ENCODE measurements at regions not wholly inside any gene's neighbourhood (a gene's known extent, or its start where the extent isn't known, plus 50 kb on each side); places are given as distances from the start of the nearest gene placed in this dataset.
A peak's percentile ranks its signal among the peaks of the same experiment; 100 is the strongest.

DNA sequence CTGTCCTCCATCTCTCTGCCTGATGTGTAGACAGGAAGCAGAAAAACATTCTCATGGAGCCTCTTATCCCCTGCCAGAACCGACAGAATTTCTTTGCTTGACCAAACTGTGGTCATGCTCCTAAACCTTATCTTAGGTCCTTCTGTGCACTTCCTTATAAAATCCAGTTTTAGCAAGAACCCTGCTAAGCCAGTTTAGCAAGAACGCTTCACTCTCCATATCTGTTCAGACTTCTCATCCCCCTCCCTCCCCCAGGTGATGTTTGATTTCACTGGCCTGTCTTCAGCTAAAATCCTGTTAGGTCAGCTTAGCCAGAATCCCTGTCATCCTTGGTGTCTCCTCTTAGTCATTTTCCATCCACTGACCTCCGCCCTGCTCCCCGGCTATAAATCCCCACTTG, 1130.9 kb upstream of the PRKX start:
- WGBS, 3 donors: 58 to 79% (median 64%) methylated on average over 4 of the region's 4 CpGs
- no peaks in the 10 kb centered on the region for H3K4me1 ChIP-seq (ENCODE audit: control insufficient read depth in 3 of 3, insufficient read depth in 2 of 3, low read depth in 1 of 3, low read length in 2 of 3)
- FAIRE-seq (no peak), DNase-seq (no peak)
- H3K27me3 ChIP-seq (ENCODE audit: control insufficient read depth in 3 of 3, insufficient read depth in 3 of 3, low read length in 3 of 3): no peaks in the 10 kb centered on the region
- H3K36me3 ChIP-seq (ENCODE audit: control insufficient read depth in 3 of 3, insufficient read depth in 2 of 3, low read depth in 1 of 3, low read length in 3 of 3): no peaks in the 10 kb centered on the region
- no peak overlapping the region for H3K27ac ChIP-seq (ENCODE audit: low read depth in 1 of 3, low read length in 2 of 3)
- H3K9me3 ChIP-seq (ENCODE audit: control insufficient read depth in 2 of 2, insufficient read depth in 1 of 2, low read depth in 1 of 2, low read length in 1 of 2): no peaks in the 10 kb centered on the region
- no peak overlapping the region for H3K4me3 ChIP-seq (ENCODE audit: low read depth in 1 of 3, low read length in 3 of 3)

DNA sequence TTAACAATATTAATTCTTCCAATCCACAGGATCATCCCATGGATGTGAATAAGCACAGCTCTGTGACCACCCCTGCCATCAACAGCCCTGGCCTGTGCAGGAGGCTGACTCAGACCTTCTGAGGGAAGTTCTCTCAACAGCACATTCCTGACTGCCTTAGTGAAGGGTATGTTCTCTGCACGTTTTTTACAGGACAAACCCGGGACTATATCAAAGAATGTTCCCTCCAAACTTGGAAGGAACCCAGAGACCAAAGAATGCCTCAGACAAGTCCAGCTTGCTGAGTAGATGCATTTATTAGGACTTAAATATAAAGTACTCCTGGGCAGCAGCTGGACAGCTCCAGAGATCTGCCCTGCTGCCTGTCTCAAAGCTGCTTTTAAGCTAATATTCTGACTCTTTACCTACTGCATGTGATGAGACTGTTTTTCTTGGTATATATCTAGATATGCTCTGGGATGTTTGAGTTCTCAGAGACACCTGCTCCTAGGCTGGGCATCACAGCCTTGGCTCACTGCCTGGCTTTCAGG, 1127.8 kb upstream of the PRKX start:
- Histone ChIP-seq H3K9me3 (ENCODE audit: control insufficient read depth in 2 of 2, insufficient read depth in 1 of 2, low read depth in 1 of 2, low read length in 1 of 2) (no peaks in the 10 kb centered on the region), H3K27ac (ENCODE audit: low read depth in 1 of 3, low read length in 2 of 3) (no peak overlapping the region), H3K4me3 (ENCODE audit: low read depth in 1 of 3, low read length in 3 of 3) (no peak overlapping the region), H3K27me3 (ENCODE audit: control insufficient read depth in 3 of 3, insufficient read depth in 3 of 3, low read length in 3 of 3) (no peaks in the 10 kb centered on the region), H3K36me3 (ENCODE audit: control insufficient read depth in 3 of 3, insufficient read depth in 2 of 3, low read depth in 1 of 3, low read length in 3 of 3) (no peaks in the 10 kb centered on the region), H3K4me1 (ENCODE audit: control insufficient read depth in 3 of 3, insufficient read depth in 2 of 3, low read depth in 1 of 3, low read length in 2 of 3) (no peaks in the 10 kb centered on the region)
- DNase-seq (no peak), FAIRE-seq (no peak)
- 36 to 58% (median 43%) methylated on average over 2 of the region's 2 CpGs for WGBS, 3 donors

DNA sequence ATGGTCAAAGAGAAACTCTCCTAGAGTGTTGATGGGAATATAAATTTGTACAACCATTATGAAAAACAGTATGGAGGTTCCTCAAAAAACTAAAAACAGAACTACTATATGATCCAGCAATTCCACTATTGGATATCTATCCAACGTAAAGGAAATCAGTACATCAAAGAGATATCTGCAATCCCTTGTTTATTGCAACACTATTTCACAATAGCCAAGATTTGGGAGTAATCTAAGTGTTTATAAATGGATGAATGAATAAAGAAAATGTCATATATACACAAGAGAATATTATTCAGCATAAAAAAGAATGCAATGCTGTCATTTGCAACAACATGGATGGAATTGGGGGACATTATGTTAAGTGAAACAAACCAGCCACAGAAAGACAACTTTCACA, 1118.1 kb upstream of the PRKX start:
- FAIRE-seq (peak; percentile 83), DNase-seq (no peak)
- Histone ChIP-seq H3K9me3 (ENCODE audit: control insufficient read depth in 2 of 2, insufficient read depth in 1 of 2, low read depth in 1 of 2, low read length in 1 of 2) (no peaks in the 10 kb centered on the region), H3K36me3 (ENCODE audit: control insufficient read depth in 3 of 3, insufficient read depth in 2 of 3, low read depth in 1 of 3, low read length in 3 of 3) (no peaks in the 10 kb centered on the region), H3K4me1 (ENCODE audit: control insufficient read depth in 3 of 3, insufficient read depth in 2 of 3, low read depth in 1 of 3, low read length in 2 of 3) (no peaks in the 10 kb centered on the region), H3K27ac (ENCODE audit: low read depth in 1 of 3, low read length in 2 of 3) (no peak overlapping the region), H3K4me3 (ENCODE audit: low read depth in 1 of 3, low read length in 3 of 3) (no peak overlapping the region), H3K27me3 (ENCODE audit: control insufficient read depth in 3 of 3, insufficient read depth in 3 of 3, low read length in 3 of 3) (no peaks in the 10 kb centered on the region)
- 25 to 50% (median 46%) methylated on average over 1 of the region's 1 CpG for WGBS, 3 donors

DNA sequence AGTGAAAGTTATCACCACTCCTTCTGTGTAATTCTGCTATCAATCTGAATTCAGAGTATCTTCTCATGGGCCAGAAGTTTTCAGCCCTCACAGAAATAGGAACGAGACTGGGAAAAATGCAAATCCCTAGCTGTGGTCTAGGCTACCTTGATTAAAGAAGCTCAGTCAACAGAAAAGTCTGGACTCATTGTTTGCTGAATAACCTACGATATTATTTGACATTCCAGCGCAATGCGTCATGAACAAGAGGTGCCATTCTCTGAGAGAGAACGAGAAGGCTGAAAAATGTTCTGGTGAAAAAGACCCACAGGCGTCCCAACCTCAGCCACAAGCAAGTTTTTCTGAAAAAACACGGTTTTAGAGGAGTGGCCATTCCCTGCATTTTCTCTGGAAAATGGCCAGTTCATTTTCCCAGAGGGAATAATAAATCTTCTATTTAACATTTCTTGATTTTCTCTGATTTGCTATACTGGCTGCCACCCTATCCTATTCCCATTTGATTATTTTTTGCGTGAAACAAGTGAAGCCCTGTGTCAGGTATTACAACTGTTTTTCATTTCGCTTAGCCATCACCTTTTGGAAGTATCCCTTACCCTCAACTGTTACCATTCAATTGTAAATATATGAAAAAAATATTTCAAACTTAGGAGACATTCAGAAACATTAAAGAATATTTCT, 1117.6 kb upstream of the PRKX start:
- WGBS, 3 donors: 44 to 72% (median 56%) methylated on average over 9 of the region's 9 CpGs
- FAIRE-seq: no peak

DNA sequence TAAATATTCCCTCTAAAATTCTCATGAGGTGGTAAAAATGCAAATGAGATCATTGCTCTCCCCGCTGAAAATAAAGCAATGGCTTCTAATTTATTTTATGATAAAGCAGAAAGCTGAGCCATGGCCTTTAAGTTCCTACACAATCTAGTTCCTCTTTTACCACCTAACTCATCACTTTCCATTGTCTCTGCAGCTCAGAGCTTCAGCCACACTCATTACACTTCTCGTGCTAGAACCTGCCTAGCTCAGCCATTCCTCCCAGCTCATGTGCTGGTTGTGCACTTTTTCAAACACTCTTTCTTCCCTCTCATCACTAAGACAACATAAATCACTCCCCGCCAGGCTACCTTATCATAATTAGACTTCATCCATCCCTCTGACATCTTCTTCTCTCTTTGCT, 1112.1 kb upstream of the PRKX start:
- H3K27ac ChIP-seq (ENCODE audit: low read depth in 1 of 3, low read length in 2 of 3): no peak overlapping the region
- DNase-seq (no peak), FAIRE-seq (no peak)
- no peaks in the 10 kb centered on the region for H3K27me3 ChIP-seq (ENCODE audit: control insufficient read depth in 3 of 3, insufficient read depth in 3 of 3, low read length in 3 of 3)
- H3K4me3 ChIP-seq (ENCODE audit: low read depth in 1 of 3, low read length in 3 of 3): no peak overlapping the region
- no peaks in the 10 kb centered on the region for H3K36me3 ChIP-seq (ENCODE audit: control insufficient read depth in 3 of 3, insufficient read depth in 2 of 3, low read depth in 1 of 3, low read length in 3 of 3)
- 54 to 73% (median 60%) methylated on average over 3 of the region's 3 CpGs for WGBS, 3 donors
- no peaks in the 10 kb centered on the region for H3K4me1 ChIP-seq (ENCODE audit: control insufficient read depth in 3 of 3, insufficient read depth in 2 of 3, low read depth in 1 of 3, low read length in 2 of 3)
- H3K9me3 ChIP-seq (ENCODE audit: control insufficient read depth in 2 of 2, insufficient read depth in 1 of 2, low read depth in 1 of 2, low read length in 1 of 2): no peaks in the 10 kb centered on the region

More for the DNA sequence above, 1117.6 kb upstream of the PRKX start:
- H3K27me3 ChIP-seq (ENCODE audit: control insufficient read depth in 3 of 3, insufficient read depth in 3 of 3, low read length in 3 of 3): no peaks in the 10 kb centered on the region
- H3K4me3 ChIP-seq (ENCODE audit: low read depth in 1 of 3, low read length in 3 of 3): no peak overlapping the region
- DNase-seq: no peak
- no peaks in the 10 kb centered on the region for H3K4me1 ChIP-seq (ENCODE audit: control insufficient read depth in 3 of 3, insufficient read depth in 2 of 3, low read depth in 1 of 3, low read length in 2 of 3)
- H3K9me3 ChIP-seq (ENCODE audit: control insufficient read depth in 2 of 2, insufficient read depth in 1 of 2, low read depth in 1 of 2, low read length in 1 of 2): no peaks in the 10 kb centered on the region
- no peak overlapping the region for H3K27ac ChIP-seq (ENCODE audit: low read depth in 1 of 3, low read length in 2 of 3)
- no peaks in the 10 kb centered on the region for H3K36me3 ChIP-seq (ENCODE audit: control insufficient read depth in 3 of 3, insufficient read depth in 2 of 3, low read depth in 1 of 3, low read length in 3 of 3)

DNA sequence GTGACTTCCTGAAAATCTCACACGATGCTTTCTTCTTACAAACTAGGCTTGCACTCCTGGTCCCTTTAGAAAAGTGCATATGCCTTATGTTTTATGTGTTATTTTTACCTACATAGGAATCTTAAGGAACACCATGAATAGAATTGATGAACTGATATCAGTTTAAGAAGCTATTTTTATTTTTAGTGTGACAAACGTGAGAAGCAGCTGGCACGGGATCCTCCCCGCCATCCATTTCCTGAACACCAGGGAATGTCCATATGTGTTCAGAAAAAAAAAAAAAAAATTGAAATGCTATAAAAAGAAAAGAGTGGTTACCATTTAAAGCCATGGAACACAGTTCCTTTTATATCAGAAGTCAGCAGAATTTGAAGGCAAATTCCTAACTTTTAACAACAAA, 1096.1 kb upstream of the PRKX start:
- H3K4me1 ChIP-seq (ENCODE audit: control insufficient read depth in 3 of 3, insufficient read depth in 2 of 3, low read depth in 1 of 3, low read length in 2 of 3): no peaks in the 10 kb centered on the region
- H3K27me3 ChIP-seq (ENCODE audit: control insufficient read depth in 3 of 3, insufficient read depth in 3 of 3, low read length in 3 of 3): no peaks in the 10 kb centered on the region
- WGBS, 3 donors: 39 to 79% (median 58%) methylated on average over 4 of the region's 4 CpGs
- H3K36me3 ChIP-seq (ENCODE audit: control insufficient read depth in 3 of 3, insufficient read depth in 2 of 3, low read depth in 1 of 3, low read length in 3 of 3): no peaks in the 10 kb centered on the region
- no peak overlapping the region for H3K27ac ChIP-seq (ENCODE audit: low read depth in 1 of 3, low read length in 2 of 3)
- H3K4me3 ChIP-seq (ENCODE audit: low read depth in 1 of 3, low read length in 3 of 3): no peak overlapping the region
- H3K9me3 ChIP-seq (ENCODE audit: control insufficient read depth in 2 of 2, insufficient read depth in 1 of 2, low read depth in 1 of 2, low read length in 1 of 2): no peaks in the 10 kb centered on the region
- no peak for FAIRE-seq
- no peak for DNase-seq

DNA sequence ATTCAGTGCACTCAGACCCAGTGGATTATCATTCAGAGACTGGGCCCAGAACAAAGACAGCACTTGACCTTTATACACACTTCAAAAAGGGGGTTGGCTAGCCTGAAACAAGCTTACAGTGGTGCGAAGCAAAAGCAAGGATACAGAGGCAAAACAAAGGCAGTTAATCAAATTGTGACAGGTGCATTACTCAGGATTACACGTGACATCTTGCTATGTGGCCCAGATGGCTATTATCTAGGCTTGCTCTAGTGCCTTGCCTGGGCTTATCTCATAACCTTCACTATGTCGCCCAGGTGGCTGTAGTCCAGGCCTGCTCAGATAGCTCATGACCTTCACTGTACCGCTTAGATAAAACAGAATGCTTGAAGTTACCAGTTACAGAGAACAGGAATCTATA, 1092.1 kb upstream of the PRKX start:
- no peak for DNase-seq

DNA sequence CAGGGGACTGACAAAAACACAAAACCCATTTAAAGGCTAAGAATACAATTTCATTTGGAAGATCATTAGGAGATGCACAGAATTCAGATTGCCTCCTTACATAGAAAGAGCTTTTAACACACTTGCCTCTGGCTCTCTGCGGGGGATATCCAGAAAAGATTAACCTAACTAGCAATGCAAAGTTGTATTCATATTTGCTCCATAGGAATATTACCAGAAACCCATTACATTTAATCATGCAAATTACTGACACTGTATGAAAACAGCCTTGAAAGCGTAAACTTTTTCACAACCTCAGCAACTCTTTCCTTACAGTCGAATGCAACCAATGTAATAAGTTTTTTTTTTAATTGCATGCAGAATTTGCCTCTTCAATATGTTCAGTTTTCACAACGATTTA, 1087.3 kb upstream of the PRKX start:
- H3K4me1 ChIP-seq (ENCODE audit: control insufficient read depth in 3 of 3, insufficient read depth in 2 of 3, low read depth in 1 of 3, low read length in 2 of 3): no peaks in the 10 kb centered on the region
- FAIRE-seq (no peak), DNase-seq (no peak)
- H3K36me3 ChIP-seq (ENCODE audit: control insufficient read depth in 3 of 3, insufficient read depth in 2 of 3, low read depth in 1 of 3, low read length in 3 of 3): no peaks in the 10 kb centered on the region
- H3K9me3 ChIP-seq (ENCODE audit: control insufficient read depth in 2 of 2, insufficient read depth in 1 of 2, low read depth in 1 of 2, low read length in 1 of 2): no peaks in the 10 kb centered on the region
- H3K27ac ChIP-seq (ENCODE audit: low read depth in 1 of 3, low read length in 2 of 3): no peak overlapping the region
- no peaks in the 10 kb centered on the region for H3K27me3 ChIP-seq (ENCODE audit: control insufficient read depth in 3 of 3, insufficient read depth in 3 of 3, low read length in 3 of 3)
- H3K4me3 ChIP-seq (ENCODE audit: low read depth in 1 of 3, low read length in 3 of 3): no peak overlapping the region
- 80 to 86% (median 80%) methylated on average over 4 of the region's 4 CpGs for WGBS, 3 donors

More for the DNA sequence above, 1092.1 kb upstream of the PRKX start:
- Histone ChIP-seq H3K27me3 (ENCODE audit: control insufficient read depth in 3 of 3, insufficient read depth in 3 of 3, low read length in 3 of 3) (no peaks in the 10 kb centered on the region), H3K36me3 (ENCODE audit: control insufficient read depth in 3 of 3, insufficient read depth in 2 of 3, low read depth in 1 of 3, low read length in 3 of 3) (no peaks in the 10 kb centered on the region), H3K9me3 (ENCODE audit: control insufficient read depth in 2 of 2, insufficient read depth in 1 of 2, low read depth in 1 of 2, low read length in 1 of 2) (no peaks in the 10 kb centered on the region), H3K4me1 (ENCODE audit: control insufficient read depth in 3 of 3, insufficient read depth in 2 of 3, low read depth in 1 of 3, low read length in 2 of 3) (no peaks in the 10 kb centered on the region), H3K4me3 (ENCODE audit: low read depth in 1 of 3, low read length in 3 of 3) (no peak overlapping the region), H3K27ac (ENCODE audit: low read depth in 1 of 3, low read length in 2 of 3) (no peak overlapping the region)
- no peak for FAIRE-seq
- 37 to 61% (median 39%) methylated on average over 4 of the region's 4 CpGs for WGBS, 3 donors

DNA sequence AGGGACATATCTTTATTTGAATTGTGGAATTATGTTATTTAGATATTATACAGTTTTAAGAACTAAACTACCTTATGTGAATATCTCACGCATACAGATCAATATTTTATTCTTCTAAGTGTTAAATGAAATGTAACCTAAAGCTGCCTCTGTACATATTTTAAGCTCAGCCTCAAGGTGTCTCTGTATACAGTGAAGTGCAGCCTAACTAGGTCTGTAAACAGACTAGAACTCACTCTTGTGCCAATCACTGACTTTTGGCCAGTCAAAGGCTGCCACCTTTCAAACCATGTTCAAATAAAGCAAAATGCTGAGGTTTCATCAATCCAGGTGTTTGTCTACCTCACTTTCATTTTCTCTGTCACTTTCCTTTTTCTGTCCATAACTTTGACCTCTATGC, 1074.5 kb upstream of the PRKX start:
- FAIRE-seq: no peak
- WGBS, 3 donors: 79 to 83% (median 81%) methylated on average over 1 of the region's 1 CpG

More for the DNA sequence above, 1074.5 kb upstream of the PRKX start:
- H3K27ac ChIP-seq (ENCODE audit: low read depth in 1 of 3, low read length in 2 of 3): no peak overlapping the region
- H3K27me3 ChIP-seq (ENCODE audit: control insufficient read depth in 3 of 3, insufficient read depth in 3 of 3, low read length in 3 of 3): no peaks in the 10 kb centered on the region
- no peaks in the 10 kb centered on the region for H3K4me1 ChIP-seq (ENCODE audit: control insufficient read depth in 3 of 3, insufficient read depth in 2 of 3, low read depth in 1 of 3, low read length in 2 of 3)
- H3K9me3 ChIP-seq (ENCODE audit: control insufficient read depth in 2 of 2, insufficient read depth in 1 of 2, low read depth in 1 of 2, low read length in 1 of 2): no peaks in the 10 kb centered on the region
- no peak for DNase-seq
- H3K36me3 ChIP-seq (ENCODE audit: control insufficient read depth in 3 of 3, insufficient read depth in 2 of 3, low read depth in 1 of 3, low read length in 3 of 3): no peaks in the 10 kb centered on the region
- H3K4me3 ChIP-seq (ENCODE audit: low read depth in 1 of 3, low read length in 3 of 3): no peak overlapping the region

Measured in small intestine (tissue), 7 donors.